Neural cell (in vitro differentiated cells): ENCODE measurements at regions not wholly inside any gene's neighbourhood (a gene's known extent, or its start where the extent isn't known, plus 50 kb on each side); places are given as distances from the start of the nearest gene placed in this dataset.

Experiments
- H2AFZ ChIP-seq: fragments of 200-600, 300-800 bp; sonication (generic), shearing (Covaris generic); 2 replicates; pipeline ENCODE4 v1.6.0; 2014; ENCODE audit warnings: low read depth, mild to moderate bottlenecking, antibody characterized with exemption, low read length, moderate library complexity
- H3F3A ChIP-seq: fragments of 200-600 bp; shearing (Covaris generic); 2 replicates; pipeline ENCODE4 v1.6.1; 2016; ENCODE audit warnings: mild to moderate bottlenecking, moderate library complexity, mixed read lengths, antibody characterized with exemption, low read length; ENCODE audit not compliant: insufficient read depth, poor library complexity, severe bottlenecking
- H3K27ac ChIP-seq: fragments of 200-600, 300-800 bp; sonication (generic), shearing (Covaris generic); 2 replicates; pipeline ENCODE4 v1.5.1; 2014; ENCODE audit warnings: mild to moderate bottlenecking, low read length, moderate library complexity
- H3K27me3 ChIP-seq: fragments of 300-800, 200-600 bp; sonication (generic), shearing (Covaris generic); 2 replicates; pipeline ENCODE4 v1.6.0; 2014; ENCODE audit warnings: mild to moderate bottlenecking, low read depth, low read length, moderate library complexity; ENCODE audit not compliant: insufficient read depth
- H3K36me3 ChIP-seq: fragments of 300-800, 200-600 bp; sonication (generic), shearing (Covaris generic); 2 replicates; pipeline ENCODE4 v1.5.1; 2014; ENCODE audit warnings: mild to moderate bottlenecking, antibody characterized with exemption, low read length, moderate library complexity; ENCODE audit not compliant: insufficient read depth
- H3K4me2 ChIP-seq: fragments of 300-800, 200-600 bp; sonication (generic), shearing (Covaris generic); 2 replicates; pipeline ENCODE4 v1.6.0; 2014; ENCODE audit warnings: mild to moderate bottlenecking, low read length
- H3K4me3 ChIP-seq: fragments of 300-800, 200-600 bp; sonication (generic), shearing (Covaris generic); 2 replicates; pipeline ENCODE4 v1.5.1; 2014; ENCODE audit warnings: mild to moderate bottlenecking, low read length, moderate library complexity
- H3K79me2 ChIP-seq: fragments of 200-600 bp; shearing (Covaris generic); replicated peaks from 2 replicates; pipeline ENCODE4 v1.6.0; 2014; ENCODE audit warnings: mild to moderate bottlenecking, low read length, moderate library complexity; ENCODE audit not compliant: insufficient read depth
- H3K9ac ChIP-seq: fragments of 300-800, 200-600 bp; sonication (generic), shearing (Covaris generic); 2 replicates; pipeline ENCODE4 v1.6.1; 2016; ENCODE audit warnings: mild to moderate bottlenecking, low read length, mixed read lengths
- H3K9me2 ChIP-seq: fragments of 200-600 bp; shearing (Covaris generic); 2 replicates; pipeline ENCODE4 v1.6.1; 2016; ENCODE audit warnings: mild to moderate bottlenecking, low read length, mixed read lengths; ENCODE audit not compliant: insufficient read depth
- H3K9me3 ChIP-seq: fragments of 200-600, 300-800 bp; sonication (generic), shearing (Covaris generic); 2 replicates; pipeline ENCODE4 v1.6.1; 2016; ENCODE audit warnings: mild to moderate bottlenecking, mixed run types, low read length, moderate library complexity, mixed read lengths
- H4K20me1 ChIP-seq: fragments of 200-600 bp; shearing (Covaris generic); 2 replicates; pipeline ENCODE4 v1.6.1; 2016; ENCODE audit warnings: mild to moderate bottlenecking, mixed run types; ENCODE audit not compliant: insufficient read depth
- EP300 ChIP-seq: fragments of 450-650 bp; conservative IDR thresholded peaks from 2 replicates; pipeline ENCODE4 v1.6.1; 2014; ENCODE audit warnings: antibody characterized with exemption, mild to moderate bottlenecking, moderate library complexity; ENCODE audit not compliant: poor library complexity, severe bottlenecking
- EZH2 ChIP-seq: fragments of 200-600, 300-800 bp; shearing (Covaris generic), sonication (generic); IDR thresholded peaks from 2 replicates; pipeline ENCODE4 v1.6.1; 2014; ENCODE audit warnings: antibody characterized with exemption, low read length, borderline replicate concordance, mild to moderate bottlenecking; ENCODE audit not compliant: insufficient read depth, poor library complexity, severe bottlenecking
- MXI1 ChIP-seq: fragments of 450-650 bp; conservative IDR thresholded peaks from 2 replicates; pipeline ENCODE4 v1.6.1; 2014; ENCODE audit warnings: antibody characterized with exemption, mild to moderate bottlenecking; ENCODE audit not compliant: poor library complexity, severe bottlenecking
- POLR2AphosphoS5 ChIP-seq: IDR thresholded peaks from 2 replicates; pipeline ENCODE4 v1.6.1; 2012
- RAD21 ChIP-seq: fragments of 450-650 bp; conservative IDR thresholded peaks from 2 replicates; pipeline ENCODE4 v1.6.1; 2014; ENCODE audit warnings: antibody characterized with exemption, mild to moderate bottlenecking, moderate library complexity
- SMC3 ChIP-seq: fragments of 450-650 bp; conservative IDR thresholded peaks from 2 replicates; pipeline ENCODE4 v1.6.1; 2014; ENCODE audit warnings: antibody characterized with exemption, mild to moderate bottlenecking, moderate library complexity; ENCODE audit not compliant: poor library complexity
- TAF1 ChIP-seq: IDR thresholded peaks from 2 replicates; pipeline ENCODE4 v1.6.1; 2012; ENCODE audit warnings: low read depth
- TF ChIP-seq, protein P1 (sequence below): fragments of 450-650 bp; IDR thresholded peaks from 2 replicates; pipeline ENCODE4 v1.5.1; 2014; ENCODE audit warnings: antibody characterized with exemption, mild to moderate bottlenecking, moderate library complexity; ENCODE audit not compliant: poor library complexity, severe bottlenecking
- TF ChIP-seq, protein P2 (sequence below): IDR thresholded peaks from 2 replicates; pipeline ENCODE4 v1.6.1; 2012; ENCODE audit warnings: borderline replicate concordance

DNA sequence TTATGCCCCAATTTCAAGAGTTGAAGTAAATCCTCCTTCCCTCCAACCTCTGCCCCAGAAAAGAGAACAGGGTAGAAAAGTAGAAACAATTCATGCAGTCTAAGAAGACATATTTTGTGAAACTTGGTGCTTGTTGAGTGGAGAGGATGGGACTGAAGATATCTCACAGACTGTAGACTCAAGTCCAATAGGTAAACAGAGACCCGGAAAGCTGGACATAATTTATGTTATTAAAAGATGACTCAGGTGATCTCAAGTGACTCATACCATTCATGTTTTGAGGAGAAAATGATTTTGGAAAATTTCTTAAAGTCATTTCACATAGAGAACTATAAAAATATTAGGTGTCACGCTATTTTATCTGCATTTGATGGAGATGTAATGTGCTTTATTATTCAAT lies 203.1 kb upstream of the SOX9 start:
- Histone ChIP-seq H3K27ac (no peak overlapping the region), H3K79me2 (no peaks in the 10 kb centered on the region), H3K4me3 (no peak overlapping the region), H2AFZ (no peak overlapping the region), H3K9ac (no peak overlapping the region), H3F3A (no peaks in the 10 kb centered on the region), H3K9me3 (no peaks in the 10 kb centered on the region), H3K27me3 (no peaks in the 10 kb centered on the region), H4K20me1 (no peaks in the 10 kb centered on the region), H3K36me3 (no peaks in the 10 kb centered on the region), H3K4me2 (no peak overlapping the region), H3K9me2 (no peaks in the 10 kb centered on the region)
- TF ChIP-seq, protein P1, sequence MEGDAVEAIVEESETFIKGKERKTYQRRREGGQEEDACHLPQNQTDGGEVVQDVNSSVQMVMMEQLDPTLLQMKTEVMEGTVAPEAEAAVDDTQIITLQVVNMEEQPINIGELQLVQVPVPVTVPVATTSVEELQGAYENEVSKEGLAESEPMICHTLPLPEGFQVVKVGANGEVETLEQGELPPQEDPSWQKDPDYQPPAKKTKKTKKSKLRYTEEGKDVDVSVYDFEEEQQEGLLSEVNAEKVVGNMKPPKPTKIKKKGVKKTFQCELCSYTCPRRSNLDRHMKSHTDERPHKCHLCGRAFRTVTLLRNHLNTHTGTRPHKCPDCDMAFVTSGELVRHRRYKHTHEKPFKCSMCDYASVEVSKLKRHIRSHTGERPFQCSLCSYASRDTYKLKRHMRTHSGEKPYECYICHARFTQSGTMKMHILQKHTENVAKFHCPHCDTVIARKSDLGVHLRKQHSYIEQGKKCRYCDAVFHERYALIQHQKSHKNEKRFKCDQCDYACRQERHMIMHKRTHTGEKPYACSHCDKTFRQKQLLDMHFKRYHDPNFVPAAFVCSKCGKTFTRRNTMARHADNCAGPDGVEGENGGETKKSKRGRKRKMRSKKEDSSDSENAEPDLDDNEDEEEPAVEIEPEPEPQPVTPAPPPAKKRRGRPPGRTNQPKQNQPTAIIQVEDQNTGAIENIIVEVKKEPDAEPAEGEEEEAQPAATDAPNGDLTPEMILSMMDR: no peak
- TF ChIP-seq POLR2AphosphoS5 (no peak), RAD21 (no peak), EP300 (no peak), MXI1 (no peak), SMC3 (no peak), TAF1 (no peak), EZH2 (no peak)
- TF ChIP-seq, protein P2, sequence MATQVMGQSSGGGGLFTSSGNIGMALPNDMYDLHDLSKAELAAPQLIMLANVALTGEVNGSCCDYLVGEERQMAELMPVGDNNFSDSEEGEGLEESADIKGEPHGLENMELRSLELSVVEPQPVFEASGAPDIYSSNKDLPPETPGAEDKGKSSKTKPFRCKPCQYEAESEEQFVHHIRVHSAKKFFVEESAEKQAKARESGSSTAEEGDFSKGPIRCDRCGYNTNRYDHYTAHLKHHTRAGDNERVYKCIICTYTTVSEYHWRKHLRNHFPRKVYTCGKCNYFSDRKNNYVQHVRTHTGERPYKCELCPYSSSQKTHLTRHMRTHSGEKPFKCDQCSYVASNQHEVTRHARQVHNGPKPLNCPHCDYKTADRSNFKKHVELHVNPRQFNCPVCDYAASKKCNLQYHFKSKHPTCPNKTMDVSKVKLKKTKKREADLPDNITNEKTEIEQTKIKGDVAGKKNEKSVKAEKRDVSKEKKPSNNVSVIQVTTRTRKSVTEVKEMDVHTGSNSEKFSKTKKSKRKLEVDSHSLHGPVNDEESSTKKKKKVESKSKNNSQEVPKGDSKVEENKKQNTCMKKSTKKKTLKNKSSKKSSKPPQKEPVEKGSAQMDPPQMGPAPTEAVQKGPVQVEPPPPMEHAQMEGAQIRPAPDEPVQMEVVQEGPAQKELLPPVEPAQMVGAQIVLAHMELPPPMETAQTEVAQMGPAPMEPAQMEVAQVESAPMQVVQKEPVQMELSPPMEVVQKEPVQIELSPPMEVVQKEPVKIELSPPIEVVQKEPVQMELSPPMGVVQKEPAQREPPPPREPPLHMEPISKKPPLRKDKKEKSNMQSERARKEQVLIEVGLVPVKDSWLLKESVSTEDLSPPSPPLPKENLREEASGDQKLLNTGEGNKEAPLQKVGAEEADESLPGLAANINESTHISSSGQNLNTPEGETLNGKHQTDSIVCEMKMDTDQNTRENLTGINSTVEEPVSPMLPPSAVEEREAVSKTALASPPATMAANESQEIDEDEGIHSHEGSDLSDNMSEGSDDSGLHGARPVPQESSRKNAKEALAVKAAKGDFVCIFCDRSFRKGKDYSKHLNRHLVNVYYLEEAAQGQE: no peak

DNA sequence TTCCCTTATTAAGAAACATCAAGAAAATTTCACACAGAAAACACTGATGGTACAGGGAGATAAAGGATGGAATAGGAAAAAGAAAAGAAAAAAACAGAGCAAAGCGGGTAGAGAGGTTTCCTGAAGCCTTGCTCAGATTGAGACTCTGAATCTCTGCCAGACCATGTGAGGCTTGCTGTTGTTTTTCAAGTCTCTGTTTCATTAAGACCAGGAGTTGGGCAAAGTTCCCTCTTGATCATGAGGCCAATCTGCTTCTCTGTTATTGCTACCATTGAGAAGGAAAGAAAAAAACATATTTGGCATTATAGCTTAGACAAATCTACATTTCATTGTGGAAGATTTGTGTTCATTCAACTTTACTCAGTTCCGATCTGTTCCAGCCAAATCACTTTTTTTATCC lies 201.6 kb upstream of the SOX9 start:
- no peak for TF ChIP-seq POLR2AphosphoS5
- H3F3A ChIP-seq: no peaks in the 10 kb centered on the region
- H3K36me3 ChIP-seq: no peaks in the 10 kb centered on the region
- no peak overlapping the region for H2AFZ ChIP-seq
- no peaks in the 10 kb centered on the region for H3K9me3 ChIP-seq
- H3K4me3 ChIP-seq: no peak overlapping the region
- H3K27me3 ChIP-seq: no peaks in the 10 kb centered on the region
- no peak overlapping the region for H3K27ac ChIP-seq
- H4K20me1 ChIP-seq: no peaks in the 10 kb centered on the region
- H3K4me2 ChIP-seq: no peak overlapping the region
- no peaks in the 10 kb centered on the region for H3K9me2 ChIP-seq
- H3K9ac ChIP-seq: no peak overlapping the region
- no peaks in the 10 kb centered on the region for H3K79me2 ChIP-seq

DNA sequence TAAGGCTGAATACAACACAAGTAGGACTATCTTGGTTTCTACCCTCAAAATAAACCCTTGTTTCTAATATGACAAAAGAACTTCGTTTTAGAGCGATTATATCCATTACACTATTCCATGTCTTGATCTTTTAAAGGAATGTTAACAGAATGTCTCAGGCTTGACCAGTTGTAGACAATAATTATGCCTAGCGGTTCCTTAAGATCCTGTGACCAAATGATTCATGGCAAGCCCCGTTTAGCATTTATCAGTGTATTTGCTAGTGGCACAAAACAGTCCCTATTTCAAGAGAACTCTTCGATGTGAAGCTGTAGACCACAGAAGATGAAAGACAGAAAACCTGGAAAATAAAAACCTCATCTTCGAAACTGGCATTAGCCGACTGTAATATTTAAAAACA lies 200.9 kb upstream of the SOX9 start:
- Histone ChIP-seq H3K27ac (no peak overlapping the region), H2AFZ (no peak overlapping the region), H3K4me2 (no peak overlapping the region), H3F3A (no peaks in the 10 kb centered on the region), H3K9me2 (no peaks in the 10 kb centered on the region), H3K9me3 (no peaks in the 10 kb centered on the region), H4K20me1 (no peaks in the 10 kb centered on the region), H3K79me2 (no peaks in the 10 kb centered on the region), H3K27me3 (no peaks in the 10 kb centered on the region), H3K9ac (no peak overlapping the region), H3K4me3 (no peak overlapping the region), H3K36me3 (no peaks in the 10 kb centered on the region)
- TF ChIP-seq, protein P1: no peak
- TF ChIP-seq EP300: no peak
- TF ChIP-seq EZH2: no peak
- TF ChIP-seq, protein P2: no peak
- TF ChIP-seq RAD21: no peak
- no peak for TF ChIP-seq POLR2AphosphoS5
- no peak for TF ChIP-seq TAF1
- no peak for TF ChIP-seq SMC3
- no peak for TF ChIP-seq MXI1
